CD4-positive, CD25-positive, alpha-beta regulatory T cell (primary cell): ENCODE measurements at regions not wholly inside any gene's neighbourhood (a gene's known extent, or its start where the extent isn't known, plus 50 kb on each side); places are given as distances from the start of the nearest gene placed in this dataset.
A peak's percentile ranks its signal among the peaks of the same experiment; 100 is the strongest.

ENCODE experiments used
- ATAC-seq, 2 donors: fragments of 150-1000 bp; cut with Tn5 transposase; one replicate each; pipeline ENCODE4 v1.10.0; 2021; ENCODE audit warnings: low read depth in 2 of 2, moderate number of reproducible peaks in 2 of 2, moderate library complexity in 1 of 2
- DNase-seq, 3 donors: peaks; one replicate each; pipeline versions ENCODE4 v3.0.0 to v3.0.0-alpha.2; 2012 to 2022; ENCODE audit warnings: mixed read lengths in 1 of 3
- H3K27ac ChIP-seq: one replicate; pipeline ENCODE4 v1.7.0; 2013; ENCODE audit warnings: mild to moderate bottlenecking, low read length; ENCODE audit not compliant: insufficient read depth, poor library complexity, severe bottlenecking
- H3K27me3 ChIP-seq: one replicate; pipeline ENCODE4 v1.7.0; 2013; ENCODE audit warnings: low read length; ENCODE audit not compliant: control insufficient read depth, insufficient read depth
- H3K36me3 ChIP-seq: one replicate; pipeline ENCODE4 v1.7.0; 2013; ENCODE audit warnings: mild to moderate bottlenecking, low read length, moderate library complexity; ENCODE audit not compliant: control insufficient read depth, insufficient read depth
- H3K4me1 ChIP-seq: 2 replicates; pipeline ENCODE4 v1.7.0; 2013; ENCODE audit warnings: mild to moderate bottlenecking, low read length; ENCODE audit not compliant: insufficient read depth, control insufficient read depth, poor library complexity, severe bottlenecking
- H3K4me3 ChIP-seq: one replicate; pipeline ENCODE4 v1.7.0; 2013; ENCODE audit warnings: low read depth, mild to moderate bottlenecking, low read length, moderate library complexity
- H3K9me3 ChIP-seq, 2 experiments: 1 replicate in 1 of 2; 2 replicates in 1 of 2; pipeline ENCODE4 v1.7.0; 2013; ENCODE audit warnings: low read length in 2 of 2, mild to moderate bottlenecking in 1 of 2, moderate library complexity in 1 of 2; ENCODE audit not compliant: control insufficient read depth in 2 of 2
- H3K27ac Mint-ChIP-seq, 3 donors: one replicate each; pipeline ENCODE4 v1.8.0; 2020 to 2022; ENCODE audit warnings: mild to moderate bottlenecking in 3 of 3, mixed read lengths in 3 of 3, moderate library complexity in 2 of 3
- H3K27me3 Mint-ChIP-seq: one replicate; pipeline ENCODE4 v1.8.0; 2022; ENCODE audit warnings: mild to moderate bottlenecking, mixed read lengths
- H3K36me3 Mint-ChIP-seq: one replicate; pipeline ENCODE4 v1.8.0; 2020; ENCODE audit warnings: mixed read lengths
- H3K4me1 Mint-ChIP-seq, 4 donors: one replicate each; pipeline ENCODE4 v1.8.0; 2020 to 2022; ENCODE audit warnings: mixed read lengths in 4 of 4, mild to moderate bottlenecking in 1 of 4
- H3K4me3 Mint-ChIP-seq, 4 donors: one replicate each; pipeline ENCODE4 v1.8.0; 2020 to 2022; ENCODE audit warnings: mild to moderate bottlenecking in 4 of 4, mixed read lengths in 4 of 4, moderate library complexity in 3 of 4
- H3K9me3 Mint-ChIP-seq, 7 donors: one replicate each; pipeline ENCODE4 v1.8.0; 2020 to 2022; ENCODE audit warnings: mixed read lengths in 7 of 7, mild to moderate bottlenecking in 3 of 7, moderate library complexity in 2 of 7

- Mint-ChIP-seq H3K27me3 (no peaks in the 10 kb centered on the region), H3K4me1 (peaks cover 0 to 4% (median 0%) of the 10 kb centered on the region in 4 donors), H3K27ac (no peak overlapping the region), H3K4me3 (no peak overlapping the region), H3K9me3 (peaks cover 0 to 7% (median 0%) of the 10 kb centered on the region in 7 donors), H3K36me3 (no peaks in the 10 kb centered on the region)
- ATAC-seq (no peak), DNase-seq (no peak)
- Histone ChIP-seq H3K27me3 (no peaks in the 10 kb centered on the region), H3K36me3 (no peaks in the 10 kb centered on the region), H3K9me3 (no peaks in the 10 kb centered on the region), H3K4me1 (no peaks in the 10 kb centered on the region), H3K27ac (no peak overlapping the region), H3K4me3 (no peak overlapping the region)
Observed at GRCh38 chr9:1369297-1369696, 319.1 kb downstream of the DMRT2 start.

GRCh38 chr9:1373445-1373844 lies 323.3 kb downstream of the DMRT2 start:
- Histone ChIP-seq H3K9me3 (no peaks in the 10 kb centered on the region), H3K36me3 (no peaks in the 10 kb centered on the region)
- no peaks in the 10 kb centered on the region for H3K27me3 Mint-ChIP-seq

DNA sequence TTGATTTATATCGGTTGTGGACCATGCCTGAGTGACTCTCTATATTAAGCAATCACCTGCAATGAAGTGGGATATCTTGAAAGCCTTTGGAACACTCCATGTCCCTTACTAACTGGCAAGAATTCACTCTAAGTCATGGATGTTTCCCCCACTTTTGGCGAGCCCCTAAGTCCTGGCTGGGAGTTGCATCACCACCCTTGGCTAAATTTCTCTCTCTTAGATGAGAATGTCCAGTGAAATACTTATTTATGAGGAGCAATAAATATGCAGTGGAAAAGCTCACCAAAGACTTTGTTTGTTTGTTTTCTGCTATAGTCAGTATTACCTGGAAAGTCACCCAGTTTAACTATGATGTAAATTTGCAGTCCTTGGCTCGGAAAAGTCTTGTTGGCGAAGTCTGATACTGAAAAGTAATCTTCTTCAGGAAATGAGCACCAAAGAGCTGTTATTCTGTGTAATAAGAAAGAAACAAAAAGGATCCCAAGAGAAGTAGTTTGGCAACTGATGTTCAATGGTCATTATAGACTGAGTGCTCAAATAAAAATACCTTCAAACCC lies 333.8 kb downstream of the DMRT2 start:
- Histone ChIP-seq H3K4me3 (no peak overlapping the region), H3K36me3 (no peaks in the 10 kb centered on the region), H3K27ac (no peak overlapping the region), H3K9me3 (no peaks in the 10 kb centered on the region), H3K27me3 (no peaks in the 10 kb centered on the region), H3K4me1 (no peaks in the 10 kb centered on the region)
- Mint-ChIP-seq H3K27me3 (no peaks in the 10 kb centered on the region), H3K36me3 (no peaks in the 10 kb centered on the region), H3K27ac (no peak overlapping the region), H3K4me1 (no peaks in the 10 kb centered on the region), H3K4me3 (no peak overlapping the region), H3K9me3 (peaks cover 0 to 3% (median 0%) of the 10 kb centered on the region in 7 donors)
- DNase-seq (no peak), ATAC-seq (no peak)

More at GRCh38 chr9:1373445-1373844, 323.3 kb downstream of the DMRT2 start:
- DNase-seq = no peak
- Histone ChIP-seq H3K27ac (no peak overlapping the region), H3K4me1 (no peaks in the 10 kb centered on the region), H3K27me3 (no peaks in the 10 kb centered on the region), H3K4me3 (no peak overlapping the region)
- no peaks in the 10 kb centered on the region for H3K4me1 Mint-ChIP-seq
- H3K9me3 Mint-ChIP-seq = peaks cover 0 to 7% (median 0%) of the 10 kb centered on the region in 7 donors
- no peak overlapping the region for H3K4me3 Mint-ChIP-seq
- no peak for ATAC-seq
- no peak overlapping the region for H3K27ac Mint-ChIP-seq
- H3K36me3 Mint-ChIP-seq = no peaks in the 10 kb centered on the region

GRCh38 chr9:1384816-1385215 lies 334.7 kb downstream of the DMRT2 start:
- H3K36me3 ChIP-seq = no peaks in the 10 kb centered on the region
- Mint-ChIP-seq H3K36me3 (no peaks in the 10 kb centered on the region), H3K27me3 (no peaks in the 10 kb centered on the region), H3K27ac (no peak overlapping the region), H3K4me3 (no peak overlapping the region), H3K4me1 (no peaks in the 10 kb centered on the region), H3K9me3 (peaks cover 0 to 3% (median 0%) of the 10 kb centered on the region in 7 donors)
- no peaks in the 10 kb centered on the region for H3K9me3 ChIP-seq
- H3K27me3 ChIP-seq = no peaks in the 10 kb centered on the region
- H3K27ac ChIP-seq = no peak overlapping the region
- DNase-seq (no peak), ATAC-seq (no peak)
- no peaks in the 10 kb centered on the region for H3K4me1 ChIP-seq
- H3K4me3 ChIP-seq = no peak overlapping the region

GRCh38 chr9:1386420-1386819 lies 336.3 kb downstream of the DMRT2 start:
- Histone ChIP-seq H3K4me3 (no peak overlapping the region), H3K36me3 (no peaks in the 10 kb centered on the region), H3K27me3 (no peaks in the 10 kb centered on the region), H3K4me1 (no peaks in the 10 kb centered on the region), H3K9me3 (no peaks in the 10 kb centered on the region), H3K27ac (no peak overlapping the region)
- Mint-ChIP-seq H3K27ac (no peak overlapping the region), H3K9me3 (peaks cover 0 to 4% (median 0%) of the 10 kb centered on the region in 7 donors), H3K27me3 (no peaks in the 10 kb centered on the region), H3K4me3 (no peak overlapping the region), H3K36me3 (no peaks in the 10 kb centered on the region), H3K4me1 (no peaks in the 10 kb centered on the region)
- DNase-seq = no peak
- ATAC-seq = no peak

- H3K4me1 ChIP-seq = no peaks in the 10 kb centered on the region
- DNase-seq (no peak), ATAC-seq (no peak)
- Mint-ChIP-seq H3K4me1 (no peaks in the 10 kb centered on the region), H3K27me3 (no peaks in the 10 kb centered on the region), H3K27ac (no peak overlapping the region), H3K36me3 (no peaks in the 10 kb centered on the region), H3K4me3 (no peak overlapping the region), H3K9me3 (peaks cover 0 to 4% (median 0%) of the 10 kb centered on the region in 7 donors)
- no peaks in the 10 kb centered on the region for H3K9me3 ChIP-seq
- H3K27me3 ChIP-seq = no peaks in the 10 kb centered on the region
- no peaks in the 10 kb centered on the region for H3K36me3 ChIP-seq
- H3K27ac ChIP-seq = no peak overlapping the region
- no peak overlapping the region for H3K4me3 ChIP-seq
Observed at GRCh38 chr9:1388216-1388615, 338.1 kb downstream of the DMRT2 start.

DNA sequence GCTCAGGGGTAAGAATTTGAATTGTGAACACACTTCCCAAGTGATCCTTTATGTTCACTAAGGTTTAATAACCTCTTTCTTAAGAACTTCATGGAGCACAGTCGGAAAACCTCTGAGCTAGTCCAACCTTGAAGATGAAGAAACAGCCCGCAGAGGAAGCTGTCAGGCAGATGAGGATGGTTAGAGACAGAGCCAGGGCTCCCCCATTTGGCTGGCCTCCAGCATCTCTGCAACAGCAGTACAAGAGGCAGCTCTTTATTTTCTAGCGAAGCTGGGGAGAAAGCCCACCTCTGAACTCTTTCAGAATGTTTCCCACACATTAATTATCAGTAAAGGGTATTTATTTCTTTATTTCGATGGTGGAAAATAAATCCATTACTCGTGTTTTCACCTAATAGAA lies 350.8 kb downstream of the DMRT2 start:
- Mint-ChIP-seq H3K4me1 (no peaks in the 10 kb centered on the region), H3K9me3 (peaks cover 0 to 7% (median 1%) of the 10 kb centered on the region in 7 donors), H3K27ac (no peak overlapping the region), H3K4me3 (no peak overlapping the region), H3K27me3 (peaks cover 4% of the 10 kb centered on the region), H3K36me3 (no peaks in the 10 kb centered on the region)
- H3K27me3 ChIP-seq = no peaks in the 10 kb centered on the region
- no peaks in the 10 kb centered on the region for H3K36me3 ChIP-seq
- H3K4me3 ChIP-seq = no peak overlapping the region
- no peak overlapping the region for H3K27ac ChIP-seq
- ATAC-seq (no peak), DNase-seq (peak in 1 of 3 donors; percentile 28)
- H3K9me3 ChIP-seq = no peaks in the 10 kb centered on the region
- no peaks in the 10 kb centered on the region for H3K4me1 ChIP-seq

DNA sequence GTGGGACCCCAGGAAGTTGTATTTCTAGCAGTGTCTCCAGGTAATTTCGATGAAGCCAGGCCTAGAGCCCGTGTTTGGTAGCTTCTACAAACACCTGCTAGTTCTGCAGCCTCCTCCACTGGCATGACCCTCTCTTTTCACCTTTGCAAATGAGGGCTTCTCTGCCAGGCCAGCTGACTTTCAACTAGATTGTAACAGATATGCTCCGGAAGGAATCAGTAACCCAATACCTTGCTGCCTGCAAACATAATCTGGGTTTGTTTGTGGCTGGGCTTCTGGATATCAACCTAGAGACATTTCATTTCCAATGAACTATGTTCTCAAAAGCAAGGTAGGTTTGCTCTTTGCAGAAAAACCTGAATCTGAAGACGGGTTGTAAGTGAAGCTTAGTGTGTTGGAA lies 354.8 kb downstream of the DMRT2 start:
- DNase-seq = no peak

More for the DNA sequence above, 354.8 kb downstream of the DMRT2 start:
- H3K9me3 Mint-ChIP-seq = peaks cover 0 to 3% (median 0%) of the 10 kb centered on the region in 7 donors
- H3K4me1 Mint-ChIP-seq = no peaks in the 10 kb centered on the region
- H3K27me3 ChIP-seq = no peaks in the 10 kb centered on the region
- H3K36me3 Mint-ChIP-seq = no peaks in the 10 kb centered on the region
- H3K9me3 ChIP-seq = no peaks in the 10 kb centered on the region
- H3K4me1 ChIP-seq = no peaks in the 10 kb centered on the region
- no peak overlapping the region for H3K27ac Mint-ChIP-seq
- ATAC-seq = no peak
- H3K36me3 ChIP-seq = no peaks in the 10 kb centered on the region
- H3K4me3 ChIP-seq = no peak overlapping the region
- no peak overlapping the region for H3K27ac ChIP-seq
- peaks cover 4% of the 10 kb centered on the region for H3K27me3 Mint-ChIP-seq
- H3K4me3 Mint-ChIP-seq = no peak overlapping the region
